OCI-LY1 (cell line): ENCODE measurements at regions not wholly inside any gene's neighbourhood (a gene's known extent, or its start where the extent isn't known, plus 50 kb on each side); places are given as distances from the start of the nearest gene placed in this dataset.

Experiments
- H2AFZ ChIP-seq: fragments of 200-600 bp; sonication (generic), shearing (Covaris generic); 2 replicates; pipeline ENCODE4 v1.6.0; 2014; ENCODE audit warnings: antibody characterized with exemption, mild to moderate bottlenecking, low read length
- H3F3A ChIP-seq: fragments of 200-600 bp; sonication (generic), shearing (Covaris generic); 2 replicates; pipeline ENCODE4 v1.6.0; 2014; ENCODE audit warnings: mild to moderate bottlenecking, antibody characterized with exemption, low read length, moderate library complexity; ENCODE audit not compliant: insufficient read depth
- H3K27ac ChIP-seq: fragments of 200-600 bp; sonication (generic); 2 replicates; pipeline ENCODE4 v1.5.1; 2014; ENCODE audit warnings: low read length, mixed run types, mild to moderate bottlenecking, low read depth; ENCODE audit not compliant: poor library complexity, severe bottlenecking
- H3K27me3 ChIP-seq: fragments of 200-600 bp; sonication (generic); 2 replicates; pipeline ENCODE4 v1.6.0; 2014; ENCODE audit warnings: antibody characterized with exemption, mild to moderate bottlenecking, low read length, moderate library complexity; ENCODE audit not compliant: insufficient read depth
- H3K36me3 ChIP-seq: fragments of 200-600 bp; sonication (generic); 2 replicates; pipeline ENCODE4 v1.6.1; 2014; ENCODE audit warnings: mild to moderate bottlenecking, antibody characterized with exemption, low read length, moderate library complexity, mixed read lengths; ENCODE audit not compliant: insufficient read depth
- H3K4me1 ChIP-seq: fragments of 200-600 bp; sonication (generic); 2 replicates; pipeline ENCODE4 v1.5.1; 2014; ENCODE audit warnings: mild to moderate bottlenecking, low read length, moderate library complexity; ENCODE audit not compliant: insufficient read depth, severe bottlenecking
- H3K4me2 ChIP-seq: fragments of 200-600 bp; sonication (generic), shearing (Covaris generic); 2 replicates; pipeline ENCODE4 v1.6.1; 2014; ENCODE audit warnings: low read length
- H3K4me3 ChIP-seq: fragments of 200-600 bp; sonication (generic); 2 replicates; pipeline ENCODE4 v1.5.1; 2014; ENCODE audit warnings: low read length, low read depth, mild to moderate bottlenecking, mixed read lengths; ENCODE audit not compliant: poor library complexity, severe bottlenecking
- H3K79me2 ChIP-seq: fragments of 200-600 bp; shearing (Covaris generic); 2 replicates; pipeline ENCODE4 v1.6.1; 2016; ENCODE audit warnings: mixed run types, low read length, mixed read lengths; ENCODE audit not compliant: insufficient read depth
- H3K9ac ChIP-seq: fragments of 200-600 bp; sonication (generic), shearing (Covaris generic); 2 replicates; pipeline ENCODE4 v1.6.1; 2014; ENCODE audit warnings: mild to moderate bottlenecking, low read length, mixed read lengths
- H3K9me2 ChIP-seq: fragments of 200-600 bp; sonication (generic), shearing (Covaris generic); 2 replicates; pipeline ENCODE4 v1.6.1; 2014; ENCODE audit warnings: low read depth, mild to moderate bottlenecking, low read length, mixed read lengths
- H3K9me3 ChIP-seq: fragments of 200-600 bp; shearing (Covaris generic); 2 replicates; pipeline ENCODE4 v1.6.1; 2014; ENCODE audit warnings: low read length, mixed read lengths
- H4K20me1 ChIP-seq: fragments of 200-600 bp; sonication (generic), shearing (Covaris generic); 2 replicates; pipeline ENCODE4 v1.6.0; 2016; ENCODE audit warnings: mild to moderate bottlenecking, low read length; ENCODE audit not compliant: insufficient read depth
- EZH2 ChIP-seq: fragments of 200-600 bp; sonication (generic), shearing (Covaris generic); IDR thresholded peaks from 2 replicates; pipeline ENCODE4 v1.8.0; 2017; ENCODE audit warnings: borderline replicate concordance, mixed run types, mild to moderate bottlenecking, antibody characterized with exemption, low read length, moderate library complexity, mixed read lengths
- TF ChIP-seq, protein P1 (sequence below): fragments of 200-600 bp; sonication (generic), shearing (Covaris generic); IDR thresholded peaks from 2 replicates; pipeline ENCODE4 v1.5.1; 2017; ENCODE audit warnings: mild to moderate bottlenecking, antibody characterized with exemption, low read length, moderate library complexity, mixed read lengths

DNA sequence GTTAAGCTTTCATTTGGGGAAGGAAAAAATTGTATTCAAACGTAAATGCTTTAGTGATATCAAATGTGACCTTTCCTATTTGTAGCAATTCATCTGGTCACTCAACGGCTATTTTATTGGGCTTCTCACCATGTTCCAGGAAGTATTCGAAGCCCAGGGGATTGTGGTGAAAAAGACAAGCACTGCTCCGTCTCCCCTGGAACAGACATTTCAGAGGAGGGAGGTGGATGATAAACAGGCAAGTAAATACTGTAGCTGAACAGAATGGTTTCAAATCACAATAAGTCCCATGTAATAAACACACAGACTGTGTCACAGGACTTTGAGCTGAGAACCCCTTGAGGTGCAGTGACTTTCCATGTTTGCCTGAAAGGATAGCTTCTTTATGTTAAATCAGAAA is 464.7 kb upstream of the HNRNPA3 start:
- no peak overlapping the region for H2AFZ ChIP-seq
- H3K4me2 ChIP-seq: no peak overlapping the region
- H3K27ac ChIP-seq: no peak overlapping the region
- no peaks in the 10 kb centered on the region for H3F3A ChIP-seq
- H3K4me3 ChIP-seq: no peak overlapping the region
- H3K9me3 ChIP-seq: no peaks in the 10 kb centered on the region
- H3K27me3 ChIP-seq: no peaks in the 10 kb centered on the region
- no peaks in the 10 kb centered on the region for H3K9me2 ChIP-seq
- TF ChIP-seq EZH2: no peak
- TF ChIP-seq, protein P1, sequence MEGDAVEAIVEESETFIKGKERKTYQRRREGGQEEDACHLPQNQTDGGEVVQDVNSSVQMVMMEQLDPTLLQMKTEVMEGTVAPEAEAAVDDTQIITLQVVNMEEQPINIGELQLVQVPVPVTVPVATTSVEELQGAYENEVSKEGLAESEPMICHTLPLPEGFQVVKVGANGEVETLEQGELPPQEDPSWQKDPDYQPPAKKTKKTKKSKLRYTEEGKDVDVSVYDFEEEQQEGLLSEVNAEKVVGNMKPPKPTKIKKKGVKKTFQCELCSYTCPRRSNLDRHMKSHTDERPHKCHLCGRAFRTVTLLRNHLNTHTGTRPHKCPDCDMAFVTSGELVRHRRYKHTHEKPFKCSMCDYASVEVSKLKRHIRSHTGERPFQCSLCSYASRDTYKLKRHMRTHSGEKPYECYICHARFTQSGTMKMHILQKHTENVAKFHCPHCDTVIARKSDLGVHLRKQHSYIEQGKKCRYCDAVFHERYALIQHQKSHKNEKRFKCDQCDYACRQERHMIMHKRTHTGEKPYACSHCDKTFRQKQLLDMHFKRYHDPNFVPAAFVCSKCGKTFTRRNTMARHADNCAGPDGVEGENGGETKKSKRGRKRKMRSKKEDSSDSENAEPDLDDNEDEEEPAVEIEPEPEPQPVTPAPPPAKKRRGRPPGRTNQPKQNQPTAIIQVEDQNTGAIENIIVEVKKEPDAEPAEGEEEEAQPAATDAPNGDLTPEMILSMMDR: no peak
- H3K4me1 ChIP-seq: no peaks in the 10 kb centered on the region
- H3K36me3 ChIP-seq: no peaks in the 10 kb centered on the region
- no peaks in the 10 kb centered on the region for H4K20me1 ChIP-seq
- no peaks in the 10 kb centered on the region for H3K79me2 ChIP-seq
- H3K9ac ChIP-seq: no peak overlapping the region

DNA sequence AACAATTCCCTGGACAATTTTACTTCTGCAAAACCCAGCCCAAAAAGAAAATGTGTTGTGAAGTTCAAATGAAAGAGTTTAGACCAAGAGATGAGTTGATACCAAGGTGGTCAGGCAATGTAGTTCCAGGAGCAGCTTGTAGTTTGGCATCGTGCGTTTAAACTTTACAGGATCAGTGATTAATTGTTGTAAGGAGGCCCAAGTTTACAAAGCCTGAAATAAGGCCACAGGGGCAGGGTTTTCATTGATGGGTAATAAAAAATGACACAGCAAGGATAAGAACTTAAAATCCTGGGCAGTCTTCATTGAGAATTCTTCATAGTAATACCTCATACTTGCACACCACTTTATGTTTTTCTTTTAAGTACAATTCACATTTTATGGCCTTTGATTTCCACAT is 463.9 kb upstream of the HNRNPA3 start:
- no peaks in the 10 kb centered on the region for H3F3A ChIP-seq
- no peak for TF ChIP-seq EZH2
- TF ChIP-seq, protein P1: no peak
- H3K9ac ChIP-seq: no peak overlapping the region
- H3K79me2 ChIP-seq: no peaks in the 10 kb centered on the region
- H3K4me3 ChIP-seq: no peak overlapping the region
- no peaks in the 10 kb centered on the region for H3K36me3 ChIP-seq
- no peaks in the 10 kb centered on the region for H3K27me3 ChIP-seq
- no peaks in the 10 kb centered on the region for H3K4me1 ChIP-seq
- H4K20me1 ChIP-seq: no peaks in the 10 kb centered on the region
- no peaks in the 10 kb centered on the region for H3K9me3 ChIP-seq
- H2AFZ ChIP-seq: no peak overlapping the region
- H3K27ac ChIP-seq: no peak overlapping the region
- H3K9me2 ChIP-seq: no peaks in the 10 kb centered on the region
- no peak overlapping the region for H3K4me2 ChIP-seq

DNA sequence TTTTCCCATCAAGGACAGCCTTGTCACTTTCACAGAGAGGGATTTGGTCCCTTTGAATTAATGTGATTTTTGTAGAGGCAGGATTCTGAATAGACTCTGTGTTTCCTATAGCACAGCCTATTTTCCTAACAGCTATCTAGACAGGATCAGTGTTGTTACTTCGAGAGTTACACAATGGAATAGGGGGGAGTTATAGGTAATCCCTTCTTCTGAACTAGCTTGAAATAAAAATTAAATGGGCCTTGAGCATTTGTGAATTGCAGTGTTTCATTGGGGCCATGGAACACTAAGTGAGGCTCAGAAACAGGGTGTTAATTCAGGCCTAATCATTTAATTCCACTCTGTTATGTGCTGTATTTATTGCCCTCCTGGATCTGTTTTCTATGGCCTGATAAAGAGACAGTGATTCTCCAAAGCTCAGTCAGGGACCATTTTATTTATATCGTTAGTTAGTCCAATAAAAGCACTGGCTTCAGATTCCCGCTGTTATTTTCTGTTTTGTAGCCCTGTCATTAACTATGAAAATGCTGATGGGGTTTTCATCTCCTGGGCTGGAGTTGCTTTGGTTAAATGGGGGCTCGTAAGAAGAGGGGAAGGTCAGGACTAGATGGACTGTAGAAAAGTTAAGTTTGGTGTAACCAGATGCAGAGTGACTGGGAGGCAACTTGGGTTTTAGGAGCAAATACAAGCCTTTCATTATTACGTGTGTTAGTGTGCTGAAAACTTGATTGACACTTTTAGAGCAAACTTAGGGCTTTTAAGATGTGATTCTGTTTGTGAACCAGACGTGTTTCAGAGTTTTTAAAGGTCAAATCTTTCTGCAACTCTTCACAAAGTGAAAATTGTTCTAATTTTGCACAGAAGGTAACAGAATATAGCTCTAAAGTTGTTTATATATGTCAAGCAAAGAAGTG is 461.0 kb upstream of the HNRNPA3 start:
- TF ChIP-seq, protein P1: no peak
- TF ChIP-seq EZH2: no peak
- H3K9ac ChIP-seq: no peak overlapping the region
- H3K9me3 ChIP-seq: no peaks in the 10 kb centered on the region
- H3K27me3 ChIP-seq: no peaks in the 10 kb centered on the region
- no peaks in the 10 kb centered on the region for H3F3A ChIP-seq
- H4K20me1 ChIP-seq: no peaks in the 10 kb centered on the region
- no peak overlapping the region for H3K4me3 ChIP-seq
- no peak overlapping the region for H3K27ac ChIP-seq
- H3K36me3 ChIP-seq: no peaks in the 10 kb centered on the region
- H3K4me2 ChIP-seq: no peak overlapping the region
- no peaks in the 10 kb centered on the region for H3K79me2 ChIP-seq
- H2AFZ ChIP-seq: no peak overlapping the region
- no peaks in the 10 kb centered on the region for H3K4me1 ChIP-seq
- no peaks in the 10 kb centered on the region for H3K9me2 ChIP-seq
